GM18519 (cell line): ENCODE measurements at regions not wholly inside any gene's neighbourhood (a gene's known extent, or its start where the extent isn't known, plus 50 kb on each side); places are given as distances from the start of the nearest gene placed in this dataset.

ENCODE experiments used
- ATAC-seq: cut with Tn5 transposase; IDR thresholded peaks from one replicate; pipeline ENCODE4 v1.9.1; 2021; ENCODE audit warnings: mild to moderate bottlenecking, moderate library complexity; ENCODE audit not compliant: unreplicated experiment, low FRiP score

DNA sequence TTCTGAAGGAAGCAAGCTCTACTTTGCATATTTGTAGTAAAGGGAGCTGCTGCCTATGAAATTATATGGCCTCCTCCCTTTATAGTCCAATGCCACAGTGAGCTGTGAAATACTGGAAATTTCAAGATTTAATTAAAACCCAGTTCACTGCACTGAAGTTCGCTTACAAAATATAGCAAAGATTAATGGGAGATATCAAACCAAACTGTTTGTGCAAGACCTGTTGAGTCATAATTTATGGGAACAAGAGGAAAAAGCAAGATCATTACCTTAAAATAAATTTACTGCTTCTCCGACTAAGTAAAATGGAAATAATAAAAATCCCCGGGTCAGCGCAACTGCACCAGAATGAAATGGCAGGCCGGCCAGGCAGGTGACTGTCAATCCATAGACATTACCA is 215.5 kb upstream of the RAB6C start:
- no peak for ATAC-seq

DNA sequence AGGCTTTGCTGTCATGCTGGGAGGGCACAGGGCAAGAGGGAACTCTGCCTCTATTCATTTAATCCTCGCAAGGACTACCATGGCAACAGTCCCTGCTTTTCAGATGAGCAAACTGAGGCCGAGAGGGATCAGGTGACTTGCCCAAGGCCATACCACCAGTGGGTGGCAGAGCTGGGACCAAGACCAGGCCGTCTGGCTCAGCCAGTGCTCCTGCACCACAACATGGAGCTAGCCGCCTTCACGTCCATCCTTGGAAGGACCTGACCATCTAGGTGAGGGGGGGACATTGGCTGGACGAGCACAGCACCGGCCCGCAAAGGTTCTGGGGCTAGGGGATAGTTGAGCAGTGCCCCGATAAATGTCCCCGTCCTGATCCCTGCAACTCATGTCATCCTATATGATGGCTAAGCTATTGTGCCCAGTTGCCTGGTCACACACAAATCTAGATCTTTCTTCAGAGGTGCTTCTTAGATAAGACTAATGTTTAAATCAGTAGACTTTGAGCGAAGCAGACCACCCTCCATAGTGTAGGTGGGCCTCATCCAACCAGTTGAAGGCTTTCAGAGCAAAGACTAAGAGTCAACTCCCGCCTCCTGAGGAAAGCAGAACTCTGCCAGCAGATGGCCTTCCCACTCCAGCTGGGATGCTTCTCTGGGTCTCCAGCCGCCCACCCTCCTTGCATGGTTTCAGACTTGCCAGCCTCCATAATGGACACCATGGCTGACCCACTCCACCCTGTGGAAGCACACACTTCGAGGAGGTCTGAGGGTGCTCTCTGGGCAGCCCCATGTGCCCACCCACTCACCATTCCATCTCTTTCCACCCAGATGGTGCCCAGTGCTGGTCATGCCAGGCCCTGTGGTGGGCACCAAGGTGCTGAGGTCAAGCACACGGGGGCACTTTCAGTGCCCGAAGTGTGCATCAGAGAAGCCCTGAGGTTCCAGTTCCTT is 214.8 kb upstream of the RAB6C start:
- no peak for ATAC-seq

DNA sequence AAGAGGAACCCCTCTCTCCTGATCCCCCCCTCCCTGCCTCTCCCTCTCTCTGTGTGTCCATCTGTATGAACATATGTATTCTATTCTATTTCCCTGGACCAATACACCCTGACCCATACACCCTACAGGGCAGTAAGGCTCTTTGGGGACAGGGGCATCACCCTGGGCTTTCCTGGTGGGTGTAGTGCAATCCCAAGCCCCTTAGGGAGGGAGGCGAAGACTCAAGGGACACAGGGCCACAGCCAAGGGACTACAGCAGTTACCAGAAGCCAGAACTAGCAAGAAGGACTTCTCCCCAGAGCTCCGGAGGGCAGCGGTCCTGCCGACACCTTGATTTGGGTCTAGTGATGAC is 214.2 kb upstream of the RAB6C start:
- ATAC-seq, result no peak

- no peak for ATAC-seq
Observed at GRCh38 chr2:129765678-129766351, 213.7 kb upstream of the RAB6C start.

DNA sequence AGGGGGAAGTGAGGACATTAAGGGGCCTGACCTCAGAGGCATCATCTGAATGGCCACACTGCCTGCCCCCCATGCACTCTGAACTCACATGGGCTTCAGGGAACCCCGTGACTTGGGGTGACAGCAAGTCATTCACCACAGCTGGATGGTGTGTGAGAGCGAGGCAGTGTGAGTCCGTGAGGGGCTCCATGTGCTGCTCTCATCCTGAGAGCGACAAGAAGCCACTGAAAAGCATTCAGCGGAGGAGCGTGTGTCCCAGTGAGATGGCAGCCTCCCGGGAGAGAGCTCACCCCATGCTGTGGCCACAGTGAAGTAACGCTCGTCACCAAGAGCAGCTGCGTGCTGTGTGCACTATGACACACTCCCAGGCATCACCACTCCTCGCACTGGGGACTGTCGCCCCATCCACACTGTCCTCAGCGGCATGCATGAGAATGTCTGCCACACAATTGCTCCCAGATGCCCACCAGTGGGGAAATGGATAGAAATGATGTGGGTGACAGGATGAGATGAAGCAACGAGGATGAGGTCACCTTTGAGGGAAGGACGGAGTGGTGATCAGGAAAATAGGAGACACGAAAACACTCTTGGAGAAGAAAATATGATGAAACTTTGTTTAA is 213.0 kb upstream of the RAB6C start:
- ATAC-seq, result no peak

DNA sequence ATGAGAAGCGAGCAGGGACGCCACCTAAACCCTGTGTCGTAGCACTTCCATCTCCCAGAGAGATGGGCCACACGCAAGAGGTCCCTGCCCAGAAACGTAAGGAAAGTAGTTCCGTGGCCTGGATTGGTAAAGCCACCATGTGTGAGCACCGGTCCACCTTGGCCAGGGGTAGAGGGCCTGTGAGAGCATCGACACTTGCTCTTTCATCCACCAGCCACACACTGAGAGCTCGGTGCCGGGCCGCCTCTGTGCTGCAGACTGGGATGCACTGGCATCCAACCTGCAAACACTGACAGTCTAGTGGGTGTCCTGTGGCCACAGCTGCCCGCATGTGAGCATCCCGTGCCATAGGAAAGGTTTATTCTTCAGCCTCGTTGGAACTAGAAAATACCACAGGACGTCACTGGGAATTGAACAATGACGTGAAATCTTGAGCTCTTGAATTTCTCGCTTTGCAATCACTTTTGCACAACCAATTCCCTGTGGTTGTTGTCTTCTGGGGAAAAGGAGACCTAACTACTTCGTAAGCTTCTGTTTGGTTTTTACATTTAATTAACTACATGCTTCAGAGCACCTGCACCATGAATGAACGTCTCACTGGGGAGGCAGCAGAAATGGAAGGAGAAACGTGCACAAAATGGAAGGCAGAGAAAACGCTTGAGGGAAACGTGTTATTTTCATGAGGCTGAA is 212.0 kb upstream of the RAB6C start:
- ATAC-seq, result no peak

DNA sequence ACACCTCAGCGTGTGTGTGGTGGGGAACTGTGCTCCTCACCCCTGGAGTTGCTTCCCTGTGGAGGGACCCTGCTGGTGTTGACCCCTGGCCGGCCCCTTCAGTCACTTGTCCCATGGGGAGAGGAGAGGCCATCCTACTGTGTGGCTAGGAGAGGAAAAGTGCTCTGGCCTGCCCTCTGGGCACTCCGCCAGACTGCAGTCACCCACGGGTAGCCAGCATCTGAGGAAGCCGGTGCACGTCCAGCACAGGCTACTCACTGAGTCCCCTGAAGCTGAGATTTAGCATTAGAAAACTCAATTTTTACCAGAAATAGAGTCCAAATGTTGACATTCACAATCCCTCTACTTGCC is 211.5 kb upstream of the RAB6C start:
- ATAC-seq, result no peak

DNA sequence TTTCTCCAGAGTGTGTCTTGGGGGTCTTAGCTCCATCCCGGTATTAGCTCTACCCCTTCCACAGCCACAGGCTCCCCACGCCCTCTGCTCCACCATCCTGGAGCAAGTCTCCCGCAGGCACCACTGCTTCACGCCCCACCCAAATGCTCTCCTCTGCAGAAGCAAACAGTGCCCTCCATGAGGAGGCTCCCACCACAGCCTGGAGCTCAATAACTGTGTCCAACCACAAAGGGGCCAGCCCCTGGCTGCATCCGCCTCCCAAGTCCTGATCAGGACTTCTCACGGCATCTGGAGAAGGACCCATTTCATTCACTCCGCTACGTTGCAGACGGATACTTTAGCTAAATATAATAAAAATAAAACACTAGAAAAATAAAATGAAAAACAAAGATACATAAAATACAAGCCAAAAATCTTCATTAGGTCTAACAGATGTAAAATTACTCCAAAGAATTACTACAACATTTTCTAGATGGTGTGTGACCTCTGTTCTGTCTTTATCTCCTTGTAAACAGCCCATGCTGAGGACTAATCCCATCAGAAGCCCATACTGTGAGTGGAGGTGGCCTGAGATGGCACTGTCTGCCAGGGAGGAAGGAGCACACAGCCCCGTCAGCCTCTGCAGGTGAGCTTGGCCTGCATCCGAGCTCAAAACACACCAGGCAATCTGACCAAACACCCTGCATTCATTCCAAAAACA is 210.8 kb upstream of the RAB6C start:
- ATAC-seq, result no peak

DNA sequence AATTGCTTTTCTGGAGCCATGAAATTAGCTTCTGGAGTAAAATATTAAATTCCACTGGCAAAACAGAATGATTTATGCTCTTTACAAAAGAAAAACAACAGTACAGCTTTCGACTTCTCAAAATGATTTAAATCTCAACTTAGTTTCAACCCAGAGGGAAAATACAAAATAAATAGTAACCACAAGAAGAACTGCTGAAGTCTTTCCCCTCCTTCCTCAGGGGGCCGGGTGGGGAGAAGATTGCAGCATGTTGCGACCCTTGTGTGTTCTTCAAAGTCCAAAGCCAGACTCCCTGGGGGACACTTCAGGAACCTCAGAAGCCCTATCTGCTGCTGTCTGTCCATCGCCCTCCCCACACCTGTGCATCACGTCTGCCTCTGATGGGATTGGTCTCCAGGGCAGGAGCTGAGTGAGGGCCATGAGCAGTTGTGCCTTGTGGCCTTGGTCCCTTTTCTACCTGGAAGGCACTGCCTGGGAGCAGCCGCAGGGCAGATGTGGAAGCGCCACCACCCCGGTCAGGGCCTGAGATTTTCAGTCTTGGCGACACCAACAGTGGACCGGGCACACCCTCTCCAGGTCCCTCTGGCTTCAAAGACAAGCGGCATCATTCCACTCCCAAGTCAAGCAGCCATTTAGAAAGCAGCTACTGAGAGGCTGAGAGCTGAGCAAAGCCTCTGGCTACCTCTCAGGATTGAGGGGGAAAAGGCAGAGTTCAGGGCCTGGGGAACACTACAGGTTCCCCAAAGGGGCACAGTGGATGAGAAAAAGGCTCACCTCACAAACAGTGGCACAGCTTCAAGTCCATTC is 210.1 kb upstream of the RAB6C start:
- ATAC-seq, result no peak

DNA sequence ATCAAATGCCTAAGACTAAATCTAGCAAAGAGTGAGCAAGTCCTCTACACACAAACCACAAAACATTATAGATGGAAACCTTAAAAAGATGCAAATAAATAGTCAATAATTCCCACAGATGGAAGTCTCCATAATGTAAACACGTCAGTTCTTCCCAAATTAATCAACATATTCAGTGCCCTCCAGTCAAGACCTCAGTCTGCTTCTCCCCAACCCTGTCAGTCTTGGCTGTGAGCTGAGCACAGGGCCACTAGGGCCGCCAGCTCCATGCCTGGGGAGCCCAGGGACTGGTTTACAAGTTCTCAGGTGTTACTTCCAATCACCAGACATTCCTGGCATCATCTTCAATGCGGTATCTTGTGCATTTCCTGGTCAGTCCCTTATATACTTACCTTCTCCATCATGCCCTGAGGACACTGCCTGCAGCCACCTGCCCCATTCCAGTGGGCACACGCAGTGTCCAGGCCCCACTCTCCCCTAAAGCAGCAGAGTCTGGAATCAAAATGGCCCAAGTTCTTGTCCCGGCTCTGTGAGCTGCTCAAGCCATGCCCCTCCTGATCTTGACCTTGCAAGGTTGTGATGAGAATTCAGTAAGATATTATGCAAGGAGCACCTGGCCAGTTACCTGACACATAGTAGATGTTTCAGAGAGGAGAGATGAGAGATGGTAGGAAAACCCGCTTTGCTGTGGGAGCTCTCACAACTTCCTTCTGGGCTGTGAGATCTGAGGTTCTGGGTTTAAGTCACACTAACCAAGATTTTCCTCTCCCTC is 207.9 kb upstream of the RAB6C start:
- ATAC-seq, result no peak

DNA sequence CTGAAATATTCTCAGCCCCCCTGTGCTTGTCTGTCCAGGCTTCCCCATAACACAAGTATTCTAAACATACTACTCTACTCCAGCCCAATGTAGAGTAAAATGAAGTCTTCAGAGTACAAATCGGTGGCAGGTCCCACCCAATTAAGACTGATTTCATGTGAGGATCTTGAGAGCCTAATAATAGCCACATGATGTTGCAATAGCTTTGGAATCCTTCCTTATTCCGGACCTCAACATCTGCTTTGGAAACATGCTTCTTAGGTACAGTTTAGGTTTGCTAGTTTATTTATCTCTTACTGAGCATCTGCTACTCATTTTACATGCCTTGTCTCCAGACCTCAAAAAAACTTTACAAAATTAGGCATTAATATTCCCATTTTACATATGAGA is 207.3 kb upstream of the RAB6C start:
- ATAC-seq, result no peak

- ATAC-seq, result no peak
Observed at GRCh38 chr2:129775952-129776653, 203.4 kb upstream of the RAB6C start.

- ATAC-seq, result no peak
Observed at GRCh38 chr2:129777146-129777545, 202.3 kb upstream of the RAB6C start.

GRCh38 chr2:129777762-129778583 is 201.5 kb upstream of the RAB6C start:
- no peak for ATAC-seq

DNA sequence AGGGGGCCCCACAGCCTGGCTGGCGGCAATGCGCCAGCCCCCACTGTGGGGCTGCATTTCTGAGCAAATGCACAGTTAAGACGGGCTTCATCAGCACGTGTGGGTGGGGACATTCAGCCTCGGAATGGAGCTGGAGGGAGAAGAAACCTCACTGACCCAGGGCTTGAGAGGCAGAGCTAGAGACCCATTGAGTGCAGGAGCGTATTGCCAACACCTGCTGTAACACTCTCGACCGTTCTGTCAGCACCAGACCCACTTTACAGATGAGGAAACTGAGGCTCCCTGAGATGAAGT is 200.9 kb upstream of the RAB6C start:
- no peak for ATAC-seq

DNA sequence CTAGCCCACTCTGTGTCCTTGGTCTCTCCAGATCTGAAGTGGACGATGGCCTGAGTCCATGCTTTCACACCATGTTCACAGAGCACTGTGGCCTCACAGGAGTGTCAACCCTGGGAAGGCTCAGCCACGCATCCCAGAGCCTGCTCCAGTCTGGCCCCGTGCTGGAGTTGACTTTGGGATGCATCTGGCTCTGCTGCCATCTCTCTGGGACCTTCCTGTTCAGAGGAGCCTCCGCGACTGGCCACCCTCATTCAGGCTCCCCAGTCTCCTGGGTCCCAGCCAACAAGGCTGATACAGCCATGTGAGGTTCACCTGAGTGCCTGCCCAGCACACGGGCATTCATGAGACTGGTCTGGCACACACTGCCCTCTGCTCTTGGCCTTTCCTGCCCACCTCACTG is 199.7 kb upstream of the RAB6C start:
- ATAC-seq, result no peak

GRCh38 chr2:129780316-129781270 is 198.9 kb upstream of the RAB6C start:
- no peak for ATAC-seq
